IMR-90 (cell line): ENCODE measurements at regions not wholly inside any gene's neighbourhood (a gene's known extent, or its start where the extent isn't known, plus 50 kb on each side); places are given as distances from the start of the nearest gene placed in this dataset.

Experiments
- ATAC-seq: fragments of 200-7000 bp; cut with Tn5 transposase; 2 replicates; pipeline ENCODE4 v1.9.1; 2020; ENCODE audit warnings: low read depth, mild to moderate bottlenecking, moderate library complexity
- BruUV-seq: library from RNA; stranded (reverse); fragments of 400-500 nt; replicated peaks from 2 replicates; lab custom pipeline; 2021; lab: Mats Ljungman, UMichigan
- CTCF ChIA-PET: fragments of 300-600 bp; formaldehyde crosslinking; extraction: SDS; loops from one replicate; lab custom pipeline; 2021; ENCODE audit warnings: antibody characterized with exemption; lab: Yijun Ruan, JAX
- POLR2A ChIA-PET: fragments of 300-600 bp; sonication (Branson Sonifier 250); formaldehyde crosslinking; loops from one replicate; lab custom pipeline; 2022; ENCODE audit warnings: antibody characterized with exemption; ENCODE audit not compliant: unreplicated experiment; lab: Charles Lee
- DNase-seq: peaks from one replicate; pipeline ENCODE4 v3.0.0; 2013
- H2AFZ ChIP-seq: replicated peaks from 2 replicates; pipeline ENCODE3; 2013; ENCODE audit warnings: low read length, mild to moderate bottlenecking; ENCODE audit not compliant: poor library complexity
- H2AK5ac ChIP-seq: 2 replicates; pipeline ENCODE4 v1.6.1; 2013; ENCODE audit warnings: low read depth, low read length, inconsistent platforms
- H2AK9ac ChIP-seq: replicated peaks from 2 replicates; pipeline ENCODE3; 2013; ENCODE audit warnings: mild to moderate bottlenecking, low read depth, low read length, moderate library complexity; ENCODE audit not compliant: poor library complexity
- H2BK120ac ChIP-seq: 2 replicates; pipeline ENCODE4 v1.6.1; 2013; ENCODE audit warnings: low read depth, low read length, inconsistent platforms
- H2BK15ac ChIP-seq: 3 replicates; pipeline ENCODE4 v1.6.1; 2013; ENCODE audit warnings: low read depth, low read length, inconsistent platforms
- H2BK20ac ChIP-seq: 2 replicates; pipeline ENCODE4 v1.6.1; 2013; ENCODE audit warnings: low read depth, mild to moderate bottlenecking, inconsistent platforms, low read length, moderate library complexity
- H2BK5ac ChIP-seq: 2 replicates; pipeline ENCODE4 v1.6.1; 2013; ENCODE audit warnings: mild to moderate bottlenecking, low read depth, low read length, inconsistent platforms; ENCODE audit not compliant: poor library complexity, severe bottlenecking
- H3K14ac ChIP-seq: replicated peaks from 2 replicates; pipeline ENCODE4 v1.6.1; 2013; ENCODE audit warnings: low read depth, low read length, inconsistent platforms
- H3K18ac ChIP-seq: 2 replicates; pipeline ENCODE4 v1.6.1; 2013; ENCODE audit warnings: low read depth, low read length, control low read depth
- H3K23ac ChIP-seq: 2 replicates; pipeline ENCODE4 v1.6.1; 2013; ENCODE audit warnings: low read depth, low read length, inconsistent platforms
- H3K27ac ChIP-seq: 2 replicates; pipeline ENCODE4 v1.5.1; 2013; ENCODE audit warnings: mild to moderate bottlenecking, control low read depth, low read length; ENCODE audit not compliant: insufficient read depth
- H3K27me3 ChIP-seq: 2 replicates; pipeline ENCODE4 v1.6.1; 2013; ENCODE audit warnings: low read length; ENCODE audit not compliant: control insufficient read depth, insufficient read depth
- H3K36me3 ChIP-seq: 2 replicates; pipeline ENCODE4 v1.6.1; 2013; ENCODE audit warnings: low read length, mixed read lengths; ENCODE audit not compliant: control insufficient read depth, insufficient read depth
- H3K4ac ChIP-seq: 2 replicates; pipeline ENCODE4 v1.6.1; 2013; ENCODE audit warnings: low read depth, low read length, inconsistent platforms
- H3K4me1 ChIP-seq: 2 replicates; pipeline ENCODE4 v1.6.1; 2013; ENCODE audit warnings: low read length, mixed read lengths; ENCODE audit not compliant: control insufficient read depth, insufficient read depth
- H3K4me2 ChIP-seq: 2 replicates; pipeline ENCODE4 v1.6.1; 2013; ENCODE audit warnings: low read depth, mild to moderate bottlenecking, control low read depth, low read length, moderate library complexity
- H3K4me3 ChIP-seq: 2 replicates; pipeline ENCODE4 v1.5.1; 2013; ENCODE audit warnings: low read depth, mild to moderate bottlenecking, control low read depth, low read length, moderate library complexity; ENCODE audit not compliant: insufficient read depth
- H3K56ac ChIP-seq: 2 replicates; pipeline ENCODE4 v1.6.1; 2013; ENCODE audit warnings: low read length, inconsistent platforms; ENCODE audit not compliant: insufficient read depth; ENCODE audit errors: extremely low read depth
- H3K79me1 ChIP-seq, 2 experiments: 2 replicates each; pipeline ENCODE4 v1.6.1; 2013; ENCODE audit warnings: low read length in 2 of 2, inconsistent platforms in 1 of 2, low read depth in 1 of 2
- H3K9ac ChIP-seq: 2 replicates; pipeline ENCODE4 v1.6.1; 2013; ENCODE audit warnings: low read depth, low read length, control low read depth
- H3K9me1 ChIP-seq: 2 replicates; pipeline ENCODE4 v1.6.1; 2013; ENCODE audit warnings: low read length, inconsistent platforms; ENCODE audit not compliant: insufficient read depth
- H3K9me3 ChIP-seq: 2 replicates; pipeline ENCODE4 v1.6.1; 2013; ENCODE audit warnings: low read length; ENCODE audit not compliant: control insufficient read depth, insufficient read depth
- H4K20me1 ChIP-seq: 2 replicates; pipeline ENCODE4 v1.6.1; 2013; ENCODE audit warnings: low read length, inconsistent platforms; ENCODE audit not compliant: insufficient read depth
- H4K5ac ChIP-seq: 2 replicates; pipeline ENCODE4 v1.6.1; 2013; ENCODE audit warnings: mild to moderate bottlenecking, low read depth, low read length, control low read depth
- H4K8ac ChIP-seq, 2 experiments: 2 replicates each; pipeline ENCODE4 v1.6.1; 2013; ENCODE audit warnings: low read depth in 2 of 2, low read length in 2 of 2, control low read depth in 1 of 2, inconsistent platforms in 1 of 2
- H4K91ac ChIP-seq: 2 replicates; pipeline ENCODE4 v1.6.1; 2013; ENCODE audit warnings: low read depth, low read length, inconsistent platforms; ENCODE audit not compliant: insufficient read depth
- BHLHE40 ChIP-seq: fragments of 150-350 bp; IDR thresholded peaks from 2 replicates; pipeline ENCODE4 v1.6.1; 2016; ENCODE audit warnings: mild to moderate bottlenecking, low read depth, low read length
- CEBPB ChIP-seq: IDR thresholded peaks from 2 replicates; pipeline ENCODE4 v1.6.1; 2012; ENCODE audit warnings: low read depth, low read length, improper control_type of control experiment
- CHD1 ChIP-seq: IDR thresholded peaks from 2 replicates; pipeline ENCODE4 v1.6.1; 2012; ENCODE audit warnings: low read depth, low read length, improper control_type of control experiment
- CTCF ChIP-seq: conservative IDR thresholded peaks from 2 replicates; pipeline ENCODE4 v1.5.1; 2012; ENCODE audit warnings: mild to moderate bottlenecking, low read depth, low read length, improper control_type of control experiment
- ELK1 ChIP-seq: fragments of 150-350 bp; IDR thresholded peaks from 2 replicates; pipeline ENCODE4 v1.6.1; 2016; ENCODE audit warnings: low read depth, mild to moderate bottlenecking, low read length, moderate library complexity, borderline replicate concordance
- FOS ChIP-seq: fragments of 150-350 bp; IDR thresholded peaks from 2 replicates; pipeline ENCODE4 v1.6.1; 2016; ENCODE audit warnings: low read depth, low read length
- MAFK ChIP-seq: IDR thresholded peaks from 2 replicates; pipeline ENCODE4 v1.6.1; 2012; ENCODE audit warnings: low read depth, low read length, improper control_type of control experiment
- MAZ ChIP-seq: IDR thresholded peaks from 2 replicates; pipeline ENCODE4 v1.6.1; 2012; ENCODE audit warnings: low read depth, mild to moderate bottlenecking, low read length, improper control_type of control experiment, moderate library complexity, borderline replicate concordance
- MXI1 ChIP-seq: IDR thresholded peaks from 2 replicates; pipeline ENCODE4 v1.6.1; 2012; ENCODE audit warnings: low read depth, mild to moderate bottlenecking, low read length, moderate library complexity, borderline replicate concordance
- NFE2L2 ChIP-seq: fragments of 150-350 bp; IDR thresholded peaks from 2 replicates; pipeline ENCODE4 v1.6.1; 2016; ENCODE audit warnings: low read depth, mild to moderate bottlenecking, low read length
- POLR2A ChIP-seq: IDR thresholded peaks from 2 replicates; pipeline ENCODE4 v1.6.1; 2012; ENCODE audit warnings: mild to moderate bottlenecking, low read depth, low read length
- RAD21 ChIP-seq: IDR thresholded peaks from 2 replicates; pipeline ENCODE4 v1.6.1; 2012; ENCODE audit warnings: low read length, improper control_type of control experiment
- RCOR1 ChIP-seq: IDR thresholded peaks from 2 replicates; pipeline ENCODE4 v1.6.1; 2012; ENCODE audit warnings: mild to moderate bottlenecking, low read length, improper control_type of control experiment; ENCODE audit not compliant: insufficient replicate concordance
- RFX5 ChIP-seq: IDR thresholded peaks from 2 replicates; pipeline ENCODE4 v1.8.0; 2012; ENCODE audit warnings: low read depth, mild to moderate bottlenecking, low read length, moderate library complexity
- SMC3 ChIP-seq: fragments of 150-350 bp; IDR thresholded peaks from 2 replicates; pipeline ENCODE4 v1.6.1; 2016; ENCODE audit warnings: low read depth, mild to moderate bottlenecking, antibody characterized with exemption, low read length, moderate library complexity
- USF2 ChIP-seq: fragments of 150-350 bp; IDR thresholded peaks from 2 replicates; pipeline ENCODE4 v1.6.1; 2017; ENCODE audit warnings: mild to moderate bottlenecking, antibody characterized with exemption, low read length, low read depth
- WGBS, 2 experiments: methylation state at CpG; one replicate each; pipeline versions ENCODE4 v1.1.5 to v1.1.7; 2013; ENCODE audit warnings: missing lambda C conversion rate in 2 of 2; ENCODE audit not compliant: insufficient read length in 1 of 2; ENCODE audit errors: extremely low coverage in 2 of 2; 5-methylcytosine and 5-hydroxymethylcytosine counted together
- dilution Hi-C: fragments of 300-500 bp; cut with HindIII; formaldehyde crosslinking; loops from one replicate; pipeline ENCODE4 v1.14.3; 2018; ENCODE audit warnings: low sequenced_read_pairs; ENCODE audit not compliant: unreplicated experiment
- in situ Hi-C: fragments of 300-500 bp; cut with MboI; formaldehyde crosslinking; loops from 3 replicates; pipeline ENCODE4 v1.14.3; 2019; ENCODE audit warnings: low sequenced_read_pairs, inconsistent platforms, mixed read lengths
- intact Hi-C: fragments of 100-400 bp; cut with micrococcal nuclease; formaldehyde crosslinking; loops from 2 replicates; pipeline ENCODE4 v1.10.0; 2022

GRCh38 chr2:64327129-64327509, 126.8 kb upstream of the LGALSL start:
- no peak for TF ChIP-seq CHD1
- TF ChIP-seq FOS, result no peak
- no peak for TF ChIP-seq NFE2L2
- no peak for TF ChIP-seq USF2
- TF ChIP-seq CTCF, result no peak
- TF ChIP-seq SMC3, result no peak
- no peak for TF ChIP-seq POLR2A
- TF ChIP-seq MAFK, result no peak
- no peak for TF ChIP-seq RCOR1
- no peak for TF ChIP-seq RAD21
- TF ChIP-seq MXI1, result no peak
- TF ChIP-seq BHLHE40, result no peak
- no peak for TF ChIP-seq CEBPB
- no peak for TF ChIP-seq MAZ
- TF ChIP-seq RFX5, result no peak
- TF ChIP-seq ELK1, result no peak
- no peak overlapping the region for H2AK9ac ChIP-seq
- H3K9ac ChIP-seq, result no peak overlapping the region
- H3K27me3 ChIP-seq, result peaks cover 28% of the 10 kb centered on the region
- no peak for DNase-seq
- H4K20me1 ChIP-seq, result no peaks in the 10 kb centered on the region
- H3K79me1 ChIP-seq, result no peaks in the 10 kb centered on the region
- H3K23ac ChIP-seq, result no peak overlapping the region
- H2BK5ac ChIP-seq, result no peak overlapping the region
- ATAC-seq, result no peak
- no peak overlapping the region for H4K5ac ChIP-seq
- no peak overlapping the region for H3K4me3 ChIP-seq
- no peak overlapping the region for H3K56ac ChIP-seq
- no TSS peak for BruUV-seq
- no peak overlapping the region for H2BK20ac ChIP-seq
- H2BK15ac ChIP-seq, result no peak overlapping the region
- no peak overlapping the region for H2AFZ ChIP-seq
- dilution Hi-C loops, result no loop called here
- intact Hi-C loops, result no loop called here
- no peak overlapping the region for H3K4ac ChIP-seq
- H3K4me2 ChIP-seq, result no peak overlapping the region
- H3K4me1 ChIP-seq, result peaks cover 6% of the 10 kb centered on the region; the same call in 1 of the 2 replicates
- H3K36me3 ChIP-seq, result no peaks in the 10 kb centered on the region
- ChIA-PET CTCF (interaction anchor here (0.5 to 1.7 kb wide), 4 partner anchors 15 to 278 kb away, joined by 3 to 11 read pairs (median 5); no protein-coding TSS in a partner anchor), POLR2A (no interaction called here)
- no peak overlapping the region for H3K18ac ChIP-seq
- H4K91ac ChIP-seq, result no peak overlapping the region
- H3K9me3 ChIP-seq, result no peaks in the 10 kb centered on the region
- no peak overlapping the region for H2AK5ac ChIP-seq
- WGBS, 2 experiments, result 89% methylated on average over 1 of the region's 5 CpGs; no CpG with 5 or more reads in 1 of the 2 experiments
- no peaks in the 10 kb centered on the region; the same call in 1 of the 2 replicates for H3K9me1 ChIP-seq
- H4K8ac ChIP-seq, result no peak overlapping the region
- H3K14ac ChIP-seq, result no peak overlapping the region
- no peak overlapping the region for H2BK120ac ChIP-seq
- in situ Hi-C loops, result loop anchor here (25.0 kb wide), 1 partner anchor 710 kb away; no protein-coding TSS in a partner anchor
- no peak overlapping the region for H3K27ac ChIP-seq
